ENCODE measurements at regions not wholly inside any gene's neighbourhood (a gene's known extent, or its start where the extent isn't known, plus 50 kb on each side); places are given as distances from the start of the nearest gene placed in this dataset.

DNA sequence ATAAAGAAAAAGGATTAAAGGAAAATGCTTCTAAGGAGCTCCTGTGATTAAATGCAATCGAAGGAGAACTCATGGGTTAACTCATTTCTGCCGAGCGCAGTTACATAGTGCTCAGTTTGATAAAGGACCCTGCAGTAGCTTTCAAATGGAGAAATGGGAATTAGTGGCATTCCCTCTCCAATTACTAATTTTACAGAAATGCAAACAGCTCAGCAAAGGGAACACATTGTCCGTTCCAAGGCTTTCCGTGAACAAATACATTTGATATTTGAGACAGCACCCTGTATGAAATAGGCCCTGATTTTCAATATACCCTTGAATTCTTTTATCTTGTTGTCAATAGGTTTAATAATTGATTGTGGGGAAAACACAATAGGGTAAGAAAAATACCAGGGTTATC, 375.9 kb upstream of the TSHZ2 start:
- Mint-ChIP-seq H3K4me3 (no peak overlapping the region), H3K36me3 (no peaks in the 10 kb centered on the region), H3K4me1 (no peaks in the 10 kb centered on the region), H3K9me3 (peaks cover 4% of the 10 kb centered on the region), H3K27ac (no peak overlapping the region), H3K27me3 (ENCODE audit: low read depth) (no peaks in the 10 kb centered on the region; the same call in 1 of the 2 replicates)
- no peak for DNase-seq (ENCODE audit: low spot score)
- ChIA-PET POLR2A (no interaction called here), CTCF (no interaction called here)
- no peak for TF ChIP-seq MAX (CRISPR knock-in tag; IDR thresholded peaks at IDR 0.05)
- no peak for ATAC-seq

DNA sequence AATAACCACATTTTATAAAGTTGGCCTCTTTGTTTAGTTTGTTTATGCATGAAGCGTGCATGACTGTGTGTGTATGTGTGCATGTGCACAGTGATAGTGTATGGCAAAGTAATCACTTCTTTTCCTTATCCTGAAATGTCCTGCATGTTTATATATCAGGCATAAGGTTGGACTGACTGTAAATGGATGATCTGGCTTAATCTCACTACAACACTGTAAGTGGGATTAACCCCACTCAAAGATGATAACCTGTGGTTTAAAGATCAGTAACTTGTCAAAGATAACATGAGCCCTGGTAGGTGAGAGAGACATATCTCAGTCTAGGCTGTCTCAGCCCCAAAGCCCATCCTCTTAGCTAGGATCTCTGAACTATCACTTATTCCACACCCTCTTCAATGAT, 376.6 kb upstream of the TSHZ2 start:
- H3K4me1 Mint-ChIP-seq: no peaks in the 10 kb centered on the region
- H3K4me3 Mint-ChIP-seq: no peak overlapping the region
- H3K27ac Mint-ChIP-seq: no peak overlapping the region
- no peak for DNase-seq (ENCODE audit: low spot score)
- TF ChIP-seq ZBTB43 (CRISPR knock-in tag; IDR thresholded peaks at IDR 0.05) (no peak), ZNF138 (CRISPR knock-in tag; conservative IDR thresholded peaks at IDR 0.05) (no peak), NFYB (CRISPR knock-in tag; conservative IDR thresholded peaks at IDR 0.05; ENCODE audit: low read depth) (no peak), FOXJ3 (CRISPR knock-in tag; IDR thresholded peaks at IDR 0.05; ENCODE audit: borderline replicate concordance) (no peak), FOXP1 (CRISPR knock-in tag; IDR thresholded peaks at IDR 0.05; ENCODE audit: borderline replicate concordance) (no peak), AR (CRISPR knock-in tag; IDR thresholded peaks at IDR 0.05) (no peak), EMX1 (CRISPR knock-in tag; IDR thresholded peaks at IDR 0.05) (no peak), ZNF219 (CRISPR knock-in tag; IDR thresholded peaks at IDR 0.05; ENCODE audit: borderline replicate concordance) (no peak), HMGA2 (CRISPR knock-in tag; IDR thresholded peaks at IDR 0.05) (no peak), ATF2 (CRISPR knock-in tag; IDR thresholded peaks at IDR 0.05; ENCODE audit: borderline replicate concordance, low read depth) (no peak)
- TF ChIP-seq, protein P1, sequence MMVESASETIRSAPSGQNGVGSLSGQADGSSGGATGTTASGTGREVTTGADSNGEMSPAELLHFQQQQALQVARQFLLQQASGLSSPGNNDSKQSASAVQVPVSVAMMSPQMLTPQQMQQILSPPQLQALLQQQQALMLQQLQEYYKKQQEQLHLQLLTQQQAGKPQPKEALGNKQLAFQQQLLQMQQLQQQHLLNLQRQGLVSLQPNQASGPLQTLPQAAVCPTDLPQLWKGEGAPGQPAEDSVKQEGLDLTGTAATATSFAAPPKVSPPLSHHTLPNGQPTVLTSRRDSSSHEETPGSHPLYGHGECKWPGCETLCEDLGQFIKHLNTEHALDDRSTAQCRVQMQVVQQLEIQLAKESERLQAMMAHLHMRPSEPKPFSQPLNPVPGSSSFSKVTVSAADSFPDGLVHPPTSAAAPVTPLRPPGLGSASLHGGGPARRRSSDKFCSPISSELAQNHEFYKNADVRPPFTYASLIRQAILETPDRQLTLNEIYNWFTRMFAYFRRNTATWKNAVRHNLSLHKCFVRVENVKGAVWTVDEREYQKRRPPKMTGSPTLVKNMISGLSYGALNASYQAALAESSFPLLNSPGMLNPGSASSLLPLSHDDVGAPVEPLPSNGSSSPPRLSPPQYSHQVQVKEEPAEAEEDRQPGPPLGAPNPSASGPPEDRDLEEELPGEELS (CRISPR knock-in tag; IDR thresholded peaks at IDR 0.05): no peak
- TF ChIP-seq, protein P2, sequence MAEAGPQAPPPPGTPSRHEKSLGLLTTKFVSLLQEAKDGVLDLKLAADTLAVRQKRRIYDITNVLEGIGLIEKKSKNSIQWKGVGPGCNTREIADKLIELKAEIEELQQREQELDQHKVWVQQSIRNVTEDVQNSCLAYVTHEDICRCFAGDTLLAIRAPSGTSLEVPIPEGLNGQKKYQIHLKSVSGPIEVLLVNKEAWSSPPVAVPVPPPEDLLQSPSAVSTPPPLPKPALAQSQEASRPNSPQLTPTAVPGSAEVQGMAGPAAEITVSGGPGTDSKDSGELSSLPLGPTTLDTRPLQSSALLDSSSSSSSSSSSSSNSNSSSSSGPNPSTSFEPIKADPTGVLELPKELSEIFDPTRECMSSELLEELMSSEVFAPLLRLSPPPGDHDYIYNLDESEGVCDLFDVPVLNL (CRISPR knock-in tag; IDR thresholded peaks at IDR 0.05; ENCODE audit: borderline replicate concordance, low read depth): no peak
- TF ChIP-seq, protein P3, sequence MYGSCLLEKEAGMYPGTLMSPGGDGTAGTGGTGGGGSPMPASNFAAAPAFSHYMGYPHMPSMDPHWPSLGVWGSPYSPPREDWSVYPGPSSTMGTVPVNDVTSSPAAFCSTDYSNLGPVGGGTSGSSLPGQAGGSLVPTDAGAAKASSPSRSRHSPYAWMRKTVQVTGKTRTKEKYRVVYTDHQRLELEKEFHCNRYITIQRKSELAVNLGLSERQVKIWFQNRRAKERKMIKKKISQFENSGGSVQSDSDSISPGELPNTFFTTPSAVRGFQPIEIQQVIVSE (CRISPR knock-in tag; IDR thresholded peaks at IDR 0.05; ENCODE audit: borderline replicate concordance): no peak
- ATAC-seq: no peak
- H3K27me3 Mint-ChIP-seq (ENCODE audit: low read depth): no peaks in the 10 kb centered on the region; the same call in none of the 2 replicates
- peaks cover 4% of the 10 kb centered on the region for H3K9me3 Mint-ChIP-seq
- ChIA-PET CTCF (no interaction called here), POLR2A (no interaction called here)
- no peaks in the 10 kb centered on the region for H3K36me3 Mint-ChIP-seq

Data from WTC11 (cell line).